HG03060 (cell line): ENCODE measurements at regions not wholly inside any gene's neighbourhood (a gene's known extent, or its start where the extent isn't known, plus 50 kb on each side); places are given as distances from the start of the nearest gene placed in this dataset.

Experiments used
- ATAC-seq: cut with Tn5 transposase; IDR thresholded peaks from one replicate; pipeline ENCODE4 v1.9.1; 2021; ENCODE audit warnings: low read depth, moderate number of reproducible peaks; ENCODE audit not compliant: unreplicated experiment

- ATAC-seq: no peak
Measured at GRCh38 chr11:8818421-8818820, 92.6 kb upstream of the AKIP1 start.

- no peak for ATAC-seq
Measured at GRCh38 chr11:8820401-8820800, 90.6 kb upstream of the AKIP1 start.

GRCh38 chr11:8822469-8822868 is 88.5 kb upstream of the AKIP1 start:
- no peak for ATAC-seq

- no peak for ATAC-seq
Measured at GRCh38 chr11:8823174-8823742, 87.7 kb upstream of the AKIP1 start.

- ATAC-seq: no peak
Measured at GRCh38 chr11:8826139-8826786, 84.7 kb upstream of the AKIP1 start.

GRCh38 chr11:8826901-8827560 is 84.0 kb upstream of the AKIP1 start:
- no peak for ATAC-seq

- ATAC-seq: no peak
Measured at GRCh38 chr11:8828046-8828445, 82.9 kb upstream of the AKIP1 start.

- no peak for ATAC-seq
Measured at GRCh38 chr11:8828580-8829361, 82.2 kb upstream of the AKIP1 start.

- no peak for ATAC-seq
Measured at GRCh38 chr11:8829556-8829955, 81.4 kb upstream of the AKIP1 start.

GRCh38 chr11:8830641-8831040 is 80.3 kb upstream of the AKIP1 start:
- ATAC-seq: no peak

GRCh38 chr11:8831861-8832260 is 79.1 kb upstream of the AKIP1 start:
- no peak for ATAC-seq

- ATAC-seq: no peak
Measured at GRCh38 chr11:8832571-8833260, 78.3 kb upstream of the AKIP1 start.

- no peak for ATAC-seq
Measured at GRCh38 chr11:8833568-8834315, 77.2 kb upstream of the AKIP1 start.

- no peak for ATAC-seq
Measured at GRCh38 chr11:8834379-8834778, 76.6 kb upstream of the AKIP1 start.

GRCh38 chr11:8838248-8838647 is 72.7 kb upstream of the AKIP1 start:
- no peak for ATAC-seq

- ATAC-seq: no peak
Measured at GRCh38 chr11:8839306-8839956, 71.6 kb upstream of the AKIP1 start.

GRCh38 chr11:8839957-8840945 is 70.7 kb upstream of the AKIP1 start:
- ATAC-seq: no peak

- ATAC-seq: no peak
Measured at GRCh38 chr11:8841899-8842298, 69.1 kb upstream of the AKIP1 start.
